ENCODE measurements at regions not wholly inside any gene's neighbourhood (a gene's known extent, or its start where the extent isn't known, plus 50 kb on each side); places are given as distances from the start of the nearest gene placed in this dataset.

- peaks cover 0 to 33% of the 10 kb centered on the region in 2 donors for H3K4me1 ChIP-seq
- TF ChIP-seq CTCF (IDR thresholded peaks at IDR 0.05): no peak
These were observed 552.6 kb upstream of the TBL1XR1 start for GRCh38 chr3:177749836-177750235.

GRCh38 chr3:177750436-177750835, 553.2 kb upstream of the TBL1XR1 start:
- Histone ChIP-seq H3K27me3 (no peaks in the 10 kb centered on the region), H3K36me3 (no peaks in the 10 kb centered on the region), H3K4me3 (no peak overlapping the region), H3K27ac (no peak overlapping the region), H3K4me1 (peaks cover 0 to 27% of the 10 kb centered on the region in 2 donors), H3K9me3 (no peaks in the 10 kb centered on the region)
- no peak for TF ChIP-seq CTCF (IDR thresholded peaks at IDR 0.05)
- no peak for DNase-seq (ENCODE audit: low spot score)

More at GRCh38 chr3:177749836-177750235, 552.6 kb upstream of the TBL1XR1 start:
- Histone ChIP-seq H3K27ac (no peak overlapping the region), H3K27me3 (no peaks in the 10 kb centered on the region), H3K36me3 (no peaks in the 10 kb centered on the region), H3K9me3 (no peaks in the 10 kb centered on the region), H3K4me3 (no peak overlapping the region)
- DNase-seq (ENCODE audit: low spot score): no peak

- peak overlapping the region in 1 of 2 donors; percentile 84 for H3K27ac ChIP-seq
- H3K9me3 ChIP-seq: no peaks in the 10 kb centered on the region
- H3K4me3 ChIP-seq: no peak overlapping the region
- TF ChIP-seq CTCF (IDR thresholded peaks at IDR 0.05): no peak
- H3K4me1 ChIP-seq: peaks cover 0 to 27% of the 10 kb centered on the region in 2 donors
- DNase-seq (ENCODE audit: low spot score): no peak
- H3K36me3 ChIP-seq: no peaks in the 10 kb centered on the region
- no peaks in the 10 kb centered on the region for H3K27me3 ChIP-seq
These were observed 554.5 kb upstream of the TBL1XR1 start for GRCh38 chr3:177751770-177752169.

- no peak for TF ChIP-seq CTCF (IDR thresholded peaks at IDR 0.05)
- Histone ChIP-seq H3K4me3 (no peak overlapping the region), H3K4me1 (peaks cover 0 to 27% of the 10 kb centered on the region in 2 donors), H3K36me3 (no peaks in the 10 kb centered on the region), H3K27me3 (no peaks in the 10 kb centered on the region), H3K9me3 (no peaks in the 10 kb centered on the region), H3K27ac (peak overlapping the region in 1 of 2 donors; percentile 84)
- no peak for DNase-seq (ENCODE audit: low spot score)
These were observed 555.5 kb upstream of the TBL1XR1 start for GRCh38 chr3:177752831-177753230.

GRCh38 chr3:177753451-177754155, 556.3 kb upstream of the TBL1XR1 start:
- Histone ChIP-seq H3K27ac (peak overlapping the region; percentile 55 to 84), H3K36me3 (no peaks in the 10 kb centered on the region), H3K9me3 (no peaks in the 10 kb centered on the region), H3K27me3 (no peaks in the 10 kb centered on the region), H3K4me3 (no peak overlapping the region), H3K4me1 (peaks cover 0 to 32% of the 10 kb centered on the region in 2 donors)
- DNase-seq (ENCODE audit: low spot score): no peak
- peak in 1 of 2 donors; percentile 17 for TF ChIP-seq CTCF (IDR thresholded peaks at IDR 0.05)

- H3K27me3 ChIP-seq: no peaks in the 10 kb centered on the region
- H3K36me3 ChIP-seq: no peaks in the 10 kb centered on the region
- no peak overlapping the region for H3K4me3 ChIP-seq
- peak overlapping the region; percentile 55 to 84 for H3K27ac ChIP-seq
- H3K4me1 ChIP-seq: peaks cover 0 to 39% of the 10 kb centered on the region in 2 donors
- no peak for DNase-seq (ENCODE audit: low spot score)
- no peak for TF ChIP-seq CTCF (IDR thresholded peaks at IDR 0.05)
- no peaks in the 10 kb centered on the region for H3K9me3 ChIP-seq
These were observed 557.2 kb upstream of the TBL1XR1 start for GRCh38 chr3:177754508-177754921.
